ENCODE measurements at regions not wholly inside any gene's neighbourhood (a gene's known extent, or its start where the extent isn't known, plus 50 kb on each side); places are given as distances from the start of the nearest gene placed in this dataset.
"Not testable (repeated sequence)": the region's sequence is repeated elsewhere in the genome, so short reads cannot be mapped to it uniquely, and the experiment has no call there.

DNA sequence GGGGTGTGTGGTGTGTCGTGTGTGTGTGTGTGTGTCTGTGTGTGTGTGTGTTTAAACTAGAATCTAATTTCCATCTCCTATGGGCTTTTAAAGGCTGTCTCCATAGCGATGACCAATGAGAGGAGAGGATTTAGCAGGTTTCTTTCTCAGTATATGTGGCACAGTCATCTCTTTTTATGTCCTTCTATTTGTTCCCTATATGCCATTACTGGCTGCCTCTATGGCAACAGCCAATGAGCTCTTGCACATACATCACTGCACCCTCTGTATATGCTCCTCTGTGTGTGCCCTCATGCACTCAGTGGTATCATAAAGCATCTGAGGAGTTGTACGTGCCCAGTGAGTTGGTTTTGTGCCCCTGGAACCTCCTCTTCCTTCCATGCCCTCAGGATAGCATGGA lies 107.6 kb downstream of the GPR85 start:
- H3K36me3 ChIP-seq (ENCODE audit: insufficient read depth, low read length); CTCF ChIA-PET (ENCODE audit: partially characterized antibody); H3K9me3 Mint-ChIP-seq; H3K27me3 Mint-ChIP-seq; H3K4me1 ChIP-seq (ENCODE audit: insufficient read depth, low read length); H3K4me3 ChIP-seq (ENCODE audit: low read length in 2 of 2); H3K36me3 Mint-ChIP-seq; H3K4me1 Mint-ChIP-seq; intact Hi-C loops (cut with micrococcal nuclease); H3K27ac ChIP-seq (ENCODE audit: low read depth, low read length); POLR2A ChIA-PET (ENCODE audit: partially characterized antibody); H3K9me3 ChIP-seq (ENCODE audit: control insufficient read depth in 1 of 2, low read length in 2 of 2); H3K27me3 ChIP-seq (ENCODE audit: insufficient read depth, low read length); DNase-seq; H3K27ac Mint-ChIP-seq; H3K4me3 Mint-ChIP-seq: not testable (repeated sequence)

DNA sequence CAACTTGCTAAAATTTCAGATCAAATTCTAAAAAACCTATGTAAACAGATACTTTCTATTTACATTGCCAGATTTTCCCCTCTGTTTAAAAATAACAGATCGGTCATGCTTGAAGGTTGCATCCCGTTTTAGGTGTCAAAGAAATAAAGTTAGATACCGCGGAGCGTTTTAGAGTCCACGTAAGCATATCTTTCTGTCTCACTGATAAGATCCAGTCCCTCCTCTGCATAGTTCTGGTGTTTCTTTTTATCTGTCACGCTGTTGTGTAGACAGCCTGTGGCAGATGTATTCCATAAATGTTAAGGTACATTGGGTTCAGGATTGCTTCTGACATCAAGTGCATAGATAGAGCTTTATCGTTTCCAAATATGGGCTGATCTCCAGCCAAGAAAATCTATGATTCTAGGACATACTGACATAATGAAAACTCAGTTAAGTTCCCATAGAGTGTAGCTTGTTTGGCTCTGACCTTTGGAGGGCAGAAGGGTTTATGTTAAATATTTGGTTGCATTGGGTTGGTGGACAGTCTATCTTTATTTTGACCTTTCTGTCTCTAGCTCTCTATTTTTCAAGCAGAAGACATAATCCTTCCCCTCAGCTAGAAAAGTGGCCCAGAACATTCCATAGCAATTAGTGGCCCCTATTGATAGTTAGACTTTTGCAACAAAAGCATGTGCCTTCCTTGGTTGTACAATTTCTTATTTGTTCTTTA lies 109.2 kb downstream of the GPR85 start:
- CTCF ChIA-PET (ENCODE audit: partially characterized antibody); H3K27me3 Mint-ChIP-seq: not testable (repeated sequence)

GRCh38 chr7:112970771-112971170 lies 115.9 kb downstream of the GPR85 start:
- no peak overlapping the region for H3K4me3 ChIP-seq (ENCODE audit: low read length in 2 of 2)
- ChIA-PET POLR2A (ENCODE audit: partially characterized antibody) (no interaction called here), CTCF (ENCODE audit: partially characterized antibody) (no interaction called here)
- no peaks in the 10 kb centered on the region for H3K4me1 Mint-ChIP-seq
- peaks cover 7 to 18% of the 10 kb centered on the region in 2 donors for H3K27me3 Mint-ChIP-seq
- no peaks in the 10 kb centered on the region for H3K27me3 ChIP-seq (ENCODE audit: insufficient read depth, low read length)
- H3K4me1 ChIP-seq (ENCODE audit: insufficient read depth, low read length): no peaks in the 10 kb centered on the region
- no peak overlapping the region for H3K27ac ChIP-seq (ENCODE audit: low read depth, low read length)
- intact Hi-C loops (cut with micrococcal nuclease): no loop called here
- H3K9me3 ChIP-seq (ENCODE audit: control insufficient read depth in 1 of 2, low read length in 2 of 2): no peaks in the 10 kb centered on the region
- H3K9me3 Mint-ChIP-seq: peaks cover 0 to 3% (median 0%) of the 10 kb centered on the region in 8 donors
- H3K27ac Mint-ChIP-seq: no peak overlapping the region
- DNase-seq: no peak
- no peaks in the 10 kb centered on the region for H3K36me3 ChIP-seq (ENCODE audit: insufficient read depth, low read length)
- H3K4me3 Mint-ChIP-seq: no peak overlapping the region
- H3K36me3 Mint-ChIP-seq: no peaks in the 10 kb centered on the region

More for the DNA sequence above, 109.2 kb downstream of the GPR85 start:
- H3K27me3 ChIP-seq (ENCODE audit: insufficient read depth, low read length); H3K36me3 ChIP-seq (ENCODE audit: insufficient read depth, low read length); POLR2A ChIA-PET (ENCODE audit: partially characterized antibody); H3K9me3 ChIP-seq (ENCODE audit: control insufficient read depth in 1 of 2, low read length in 2 of 2); H3K9me3 Mint-ChIP-seq; H3K4me3 Mint-ChIP-seq; H3K27ac Mint-ChIP-seq; H3K4me3 ChIP-seq (ENCODE audit: low read length in 2 of 2); H3K36me3 Mint-ChIP-seq; H3K27ac ChIP-seq (ENCODE audit: low read depth, low read length); H3K4me1 ChIP-seq (ENCODE audit: insufficient read depth, low read length); DNase-seq; H3K4me1 Mint-ChIP-seq; intact Hi-C loops (cut with micrococcal nuclease): not testable (repeated sequence)

- DNase-seq: no peak
- no peaks in the 10 kb centered on the region for H3K36me3 Mint-ChIP-seq
- H3K4me3 Mint-ChIP-seq: no peak overlapping the region
- peaks cover 0 to 3% (median 0%) of the 10 kb centered on the region in 8 donors for H3K9me3 Mint-ChIP-seq
- ChIA-PET POLR2A (ENCODE audit: partially characterized antibody) (no interaction called here), CTCF (ENCODE audit: partially characterized antibody) (no interaction called here)
- no peaks in the 10 kb centered on the region for H3K27me3 ChIP-seq (ENCODE audit: insufficient read depth, low read length)
- no peaks in the 10 kb centered on the region for H3K9me3 ChIP-seq (ENCODE audit: control insufficient read depth in 1 of 2, low read length in 2 of 2)
- no peak overlapping the region for H3K4me3 ChIP-seq (ENCODE audit: low read length in 2 of 2)
- intact Hi-C loops (cut with micrococcal nuclease): no loop called here
- H3K36me3 ChIP-seq (ENCODE audit: insufficient read depth, low read length): no peaks in the 10 kb centered on the region
- no peaks in the 10 kb centered on the region for H3K4me1 ChIP-seq (ENCODE audit: insufficient read depth, low read length)
- H3K27ac Mint-ChIP-seq: no peak overlapping the region
- peaks cover 8 to 18% of the 10 kb centered on the region in 2 donors for H3K27me3 Mint-ChIP-seq
- H3K4me1 Mint-ChIP-seq: no peaks in the 10 kb centered on the region
- H3K27ac ChIP-seq (ENCODE audit: low read depth, low read length): no peak overlapping the region
These were observed 116.7 kb downstream of the GPR85 start for GRCh38 chr7:112969946-112970345.

DNA sequence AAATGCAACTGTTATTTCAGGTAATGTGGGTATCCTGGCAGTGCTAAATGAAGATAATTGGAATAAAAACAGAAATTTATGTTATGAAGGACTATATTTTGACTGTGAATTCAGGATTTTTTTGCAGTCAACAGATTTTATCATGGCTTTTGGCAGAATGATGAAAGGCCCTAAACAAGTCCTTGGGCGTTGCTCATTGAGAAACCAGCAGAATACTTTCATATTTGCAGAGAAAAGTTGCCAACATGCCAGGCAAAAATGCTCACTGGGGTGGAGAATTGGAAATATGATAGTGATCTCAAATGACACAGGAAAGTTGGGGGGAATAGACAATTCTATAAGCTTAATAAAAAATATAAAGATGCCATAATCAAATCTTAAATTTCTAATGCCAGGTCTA lies 121.1 kb downstream of the GPR85 start:
- H3K27me3 Mint-ChIP-seq: peaks cover 11 to 12% of the 10 kb centered on the region in 2 donors
- intact Hi-C loops (cut with micrococcal nuclease): no loop called here
- Histone ChIP-seq H3K9me3 (ENCODE audit: control insufficient read depth in 1 of 2, low read length in 2 of 2) (no peaks in the 10 kb centered on the region), H3K27me3 (ENCODE audit: insufficient read depth, low read length) (no peaks in the 10 kb centered on the region), H3K36me3 (ENCODE audit: insufficient read depth, low read length) (no peaks in the 10 kb centered on the region), H3K4me3 (ENCODE audit: low read length in 2 of 2) (no peak overlapping the region), H3K27ac (ENCODE audit: low read depth, low read length) (no peak overlapping the region), H3K4me1 (ENCODE audit: insufficient read depth, low read length) (no peaks in the 10 kb centered on the region)
- no peak overlapping the region for H3K27ac Mint-ChIP-seq
- H3K4me1 Mint-ChIP-seq: no peaks in the 10 kb centered on the region
- ChIA-PET CTCF (ENCODE audit: partially characterized antibody) (no interaction called here), POLR2A (ENCODE audit: partially characterized antibody) (no interaction called here)
- no peak overlapping the region for H3K4me3 Mint-ChIP-seq
- H3K36me3 Mint-ChIP-seq: no peaks in the 10 kb centered on the region
- no peak for DNase-seq
- no peaks in the 10 kb centered on the region for H3K9me3 Mint-ChIP-seq

- intact Hi-C loops (cut with micrococcal nuclease): no loop called here
- Mint-ChIP-seq H3K27me3 (peaks cover 14 to 16% of the 10 kb centered on the region in 2 donors), H3K4me1 (no peaks in the 10 kb centered on the region), H3K9me3 (no peaks in the 10 kb centered on the region), H3K27ac (no peak overlapping the region), H3K4me3 (no peak overlapping the region), H3K36me3 (no peaks in the 10 kb centered on the region)
- POLR2A ChIA-PET (ENCODE audit: partially characterized antibody): no interaction called here
- Histone ChIP-seq H3K27me3 (ENCODE audit: insufficient read depth, low read length) (no peaks in the 10 kb centered on the region), H3K4me3 (ENCODE audit: low read length in 2 of 2) (no peak overlapping the region), H3K27ac (ENCODE audit: low read depth, low read length) (no peak overlapping the region), H3K36me3 (ENCODE audit: insufficient read depth, low read length) (no peaks in the 10 kb centered on the region), H3K9me3 (ENCODE audit: control insufficient read depth in 1 of 2, low read length in 2 of 2) (no peaks in the 10 kb centered on the region), H3K4me1 (ENCODE audit: insufficient read depth, low read length) (no peaks in the 10 kb centered on the region)
- DNase-seq: no peak
- CTCF ChIA-PET (ENCODE audit: partially characterized antibody): no interaction called here
These were observed 123.0 kb downstream of the GPR85 start for GRCh38 chr7:112963634-112964033.

GRCh38 chr7:112962815-112963214 lies 123.8 kb downstream of the GPR85 start:
- intact Hi-C loops (cut with micrococcal nuclease): no loop called here
- H3K4me3 Mint-ChIP-seq: no peak overlapping the region
- Histone ChIP-seq H3K27ac (ENCODE audit: low read depth, low read length) (no peak overlapping the region), H3K9me3 (ENCODE audit: control insufficient read depth in 1 of 2, low read length in 2 of 2) (no peaks in the 10 kb centered on the region), H3K36me3 (ENCODE audit: insufficient read depth, low read length) (no peaks in the 10 kb centered on the region), H3K4me1 (ENCODE audit: insufficient read depth, low read length) (no peaks in the 10 kb centered on the region), H3K4me3 (ENCODE audit: low read length in 2 of 2) (no peak overlapping the region), H3K27me3 (ENCODE audit: insufficient read depth, low read length) (no peaks in the 10 kb centered on the region)
- H3K4me1 Mint-ChIP-seq: no peaks in the 10 kb centered on the region
- peaks cover 17 to 19% of the 10 kb centered on the region in 2 donors for H3K27me3 Mint-ChIP-seq
- no peak overlapping the region for H3K27ac Mint-ChIP-seq
- no peaks in the 10 kb centered on the region for H3K36me3 Mint-ChIP-seq
- no peak for DNase-seq
- ChIA-PET POLR2A (ENCODE audit: partially characterized antibody) (no interaction called here), CTCF (ENCODE audit: partially characterized antibody) (interaction anchor here (0.6 kb wide), 1 partner anchor 9 kb away, joined by 3 read pairs; no protein-coding TSS in a partner anchor)
- H3K9me3 Mint-ChIP-seq: no peaks in the 10 kb centered on the region

- no peaks in the 10 kb centered on the region for H3K36me3 Mint-ChIP-seq
- no peak overlapping the region for H3K4me3 Mint-ChIP-seq
- H3K9me3 Mint-ChIP-seq: peaks cover 0 to 2% (median 0%) of the 10 kb centered on the region in 8 donors
- Histone ChIP-seq H3K36me3 (ENCODE audit: insufficient read depth, low read length) (no peaks in the 10 kb centered on the region), H3K9me3 (ENCODE audit: control insufficient read depth in 1 of 2, low read length in 2 of 2) (no peaks in the 10 kb centered on the region), H3K27me3 (ENCODE audit: insufficient read depth, low read length) (no peaks in the 10 kb centered on the region), H3K27ac (ENCODE audit: low read depth, low read length) (no peak overlapping the region), H3K4me3 (ENCODE audit: low read length in 2 of 2) (no peak overlapping the region), H3K4me1 (ENCODE audit: insufficient read depth, low read length) (no peaks in the 10 kb centered on the region)
- no peak overlapping the region for H3K27ac Mint-ChIP-seq
- peaks cover 23 to 24% of the 10 kb centered on the region in 2 donors for H3K27me3 Mint-ChIP-seq
- ChIA-PET POLR2A (ENCODE audit: partially characterized antibody) (no interaction called here), CTCF (ENCODE audit: partially characterized antibody) (no interaction called here)
- no peaks in the 10 kb centered on the region for H3K4me1 Mint-ChIP-seq
- intact Hi-C loops (cut with micrococcal nuclease): no loop called here
- no peak for DNase-seq
These were observed 127.4 kb downstream of the GPR85 start for GRCh38 chr7:112959276-112959675.

Data from CD4-positive, alpha-beta memory T cell (primary cell).